Keratinocyte (primary cell): ENCODE measurements at regions not wholly inside any gene's neighbourhood (a gene's known extent, or its start where the extent isn't known, plus 50 kb on each side); places are given as distances from the start of the nearest gene placed in this dataset.

Experiments
- DNase-seq: peaks from one replicate; pipeline ENCODE4 v3.0.0-alpha.2; 2011; ENCODE audit warnings: low read depth, missing footprints, low spot score
- FAIRE-seq: peaks from 2 replicates; lab custom pipeline; 2011; peaks lifted over from hg19 to GRCh38; lab: Jason Lieb, UNC
- H2AFZ ChIP-seq: 2 replicates; pipeline ENCODE4 v1.6.0; 2012; ENCODE audit warnings: low read length, control low read depth, inconsistent platforms; ENCODE audit not compliant: control insufficient read depth
- H3K27ac ChIP-seq: 2 replicates; pipeline ENCODE4 v1.5.1; 2011; ENCODE audit warnings: low read length; ENCODE audit not compliant: control insufficient read depth, insufficient read depth
- H3K27me3 ChIP-seq: 3 replicates; pipeline ENCODE4 v1.6.0; 2011; ENCODE audit warnings: low read length; ENCODE audit not compliant: control insufficient read depth, insufficient read depth; ENCODE audit errors: extremely low read depth
- H3K36me3 ChIP-seq, 2 experiments: 2 replicates in 1 of 2; 3 replicates in 1 of 2; pipeline ENCODE4 v1.5.1; 2011; ENCODE audit warnings: low read length in 2 of 2, mild to moderate bottlenecking in 1 of 2; ENCODE audit not compliant: control insufficient read depth in 2 of 2, insufficient read depth in 2 of 2; ENCODE audit errors: extremely low read depth in 1 of 2
- H3K4me1 ChIP-seq: 3 replicates; pipeline ENCODE4 v1.5.1; 2011; ENCODE audit warnings: low read length; ENCODE audit not compliant: control insufficient read depth, insufficient read depth; ENCODE audit errors: extremely low read depth
- H3K4me2 ChIP-seq: 3 replicates; pipeline ENCODE4 v1.6.0; 2011; ENCODE audit warnings: low read depth, low read length; ENCODE audit not compliant: control insufficient read depth, insufficient read depth; ENCODE audit errors: extremely low read depth
- H3K4me3 ChIP-seq, 3 experiments: fragments of 200-600 bp in 1 of 3; sonication (generic) in 1 of 3; 2 replicates in 2 of 3; 3 replicates in 1 of 3; pipeline ENCODE4 v1.5.1; 2011 to 2016; ENCODE audit warnings: low read length in 3 of 3, mild to moderate bottlenecking in 3 of 3, control low read depth in 2 of 3, inconsistent platforms in 1 of 3, low read depth in 1 of 3, mixed read lengths in 1 of 3, mixed run types in 1 of 3, moderate library complexity in 1 of 3; ENCODE audit not compliant: control insufficient read depth in 2 of 3, insufficient read depth in 2 of 3; ENCODE audit errors: extremely low read depth in 1 of 3
- H3K79me2 ChIP-seq: 2 replicates; pipeline ENCODE4 v1.6.0; 2012; ENCODE audit warnings: low read length; ENCODE audit not compliant: control insufficient read depth, insufficient read depth
- H3K9ac ChIP-seq: 3 replicates; pipeline ENCODE4 v1.6.0; 2011; ENCODE audit warnings: low read length; ENCODE audit not compliant: control insufficient read depth, insufficient read depth; ENCODE audit errors: extremely low read depth
- H3K9me1 ChIP-seq: 3 replicates; pipeline ENCODE4 v1.6.0; 2011; ENCODE audit warnings: low read length; ENCODE audit not compliant: control insufficient read depth, insufficient read depth; ENCODE audit errors: extremely low read depth
- H3K9me3 ChIP-seq: 2 replicates; pipeline ENCODE4 v1.5.1; 2012; ENCODE audit warnings: low read depth, low read length; ENCODE audit not compliant: control insufficient read depth
- H4K20me1 ChIP-seq: 3 replicates; pipeline ENCODE4 v1.6.0; 2011; ENCODE audit warnings: low read length; ENCODE audit not compliant: control insufficient read depth, insufficient read depth; ENCODE audit errors: extremely low read depth
- CTCF ChIP-seq, 3 experiments: IDR thresholded peaks in 1 of 3; conservative IDR thresholded peaks in 1 of 3; optimal IDR thresholded peaks in 1 of 3; 2 replicates in 2 of 3; 3 replicates in 1 of 3; pipeline versions ENCODE3 to v1.5.1; 2011; ENCODE audit warnings: low read length in 3 of 3, mild to moderate bottlenecking in 3 of 3, moderate library complexity in 2 of 3, control low read depth in 1 of 3, inconsistent platforms in 1 of 3; ENCODE audit not compliant: insufficient read depth in 2 of 3; ENCODE audit errors: extremely low read depth in 1 of 3
- EZH2 ChIP-seq: IDR thresholded peaks from one replicate; pipeline ENCODE4 v1.6.1; 2012; ENCODE audit warnings: inconsistent platforms, mild to moderate bottlenecking, low read length, moderate library complexity
- dilution Hi-C: fragments of 300-500 bp; cut with MboI; formaldehyde crosslinking; loops from one replicate; pipeline ENCODE4 v1.7.0; 2020; ENCODE audit warnings: low sequenced_read_pairs; ENCODE audit not compliant: extremely low pct_ligation_motif_present

GRCh38 chr18:38576349-38576748 is 1010.8 kb upstream of the CELF4 start:
- Histone ChIP-seq H3K9ac (no peak overlapping the region), H3K36me3 (no peaks in the 10 kb centered on the region), H3K4me1 (no peaks in the 10 kb centered on the region), H3K27me3 (no peaks in the 10 kb centered on the region), H3K4me2 (no peak overlapping the region), H2AFZ (no peak overlapping the region), H3K9me1 (no peaks in the 10 kb centered on the region), H3K27ac (no peak overlapping the region), H3K4me3 (no peak overlapping the region), H3K79me2 (no peaks in the 10 kb centered on the region), H3K9me3 (no peaks in the 10 kb centered on the region), H4K20me1 (no peaks in the 10 kb centered on the region)
- TF ChIP-seq CTCF (optimal IDR thresholded peaks at IDR 0.05 in 1 of 3, IDR thresholded peaks at IDR 0.05 in 1 of 3, conservative IDR thresholded peaks at IDR 0.05 in 1 of 3; ENCODE audit: extremely low read depth in 1 of 3, insufficient read depth in 2 of 3, low read length in 3 of 3) (no peak), EZH2 (no peak)
- FAIRE-seq (no peak), DNase-seq (no peak)
- dilution Hi-C loops = no loop called here

DNA sequence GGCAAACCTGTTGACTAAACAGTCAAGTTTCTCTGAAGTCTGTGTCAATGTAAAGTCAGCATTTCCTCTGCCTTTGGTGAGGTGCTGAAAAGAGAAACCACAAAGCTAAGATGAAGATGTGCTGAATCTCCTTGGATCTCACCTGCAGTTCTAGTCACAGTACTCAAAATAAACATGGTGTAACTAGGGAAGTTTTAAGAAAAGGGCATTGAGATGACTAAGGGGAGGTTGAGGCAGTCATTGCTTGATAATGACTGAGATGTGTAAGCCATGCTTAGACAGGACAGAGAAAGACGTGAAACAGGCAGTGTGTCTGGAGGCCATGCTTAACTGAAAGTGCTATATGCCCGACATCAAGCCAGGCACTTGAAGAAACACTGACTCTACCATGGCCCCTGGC is 1010.0 kb upstream of the CELF4 start:
- no peaks in the 10 kb centered on the region for H3K27me3 ChIP-seq
- H3K9me1 ChIP-seq = no peaks in the 10 kb centered on the region
- H3K9me3 ChIP-seq = no peaks in the 10 kb centered on the region
- H3K9ac ChIP-seq = no peak overlapping the region
- FAIRE-seq (peak; percentile 62), DNase-seq (no peak)
- H3K4me1 ChIP-seq = no peaks in the 10 kb centered on the region
- H3K36me3 ChIP-seq = no peaks in the 10 kb centered on the region
- dilution Hi-C loops = no loop called here
- no peak overlapping the region for H3K4me2 ChIP-seq
- TF ChIP-seq EZH2 (no peak), CTCF (optimal IDR thresholded peaks at IDR 0.05 in 1 of 3, IDR thresholded peaks at IDR 0.05 in 1 of 3, conservative IDR thresholded peaks at IDR 0.05 in 1 of 3; ENCODE audit: extremely low read depth in 1 of 3, insufficient read depth in 2 of 3, low read length in 3 of 3) (no peak)
- no peak overlapping the region for H3K4me3 ChIP-seq
- H2AFZ ChIP-seq = no peak overlapping the region
- no peaks in the 10 kb centered on the region for H3K79me2 ChIP-seq
- no peak overlapping the region for H3K27ac ChIP-seq
- H4K20me1 ChIP-seq = no peaks in the 10 kb centered on the region
